Loucy (cell line): ENCODE measurements at regions not wholly inside any gene's neighbourhood (a gene's known extent, or its start where the extent isn't known, plus 50 kb on each side); places are given as distances from the start of the nearest gene placed in this dataset.
"Not testable (repeated sequence)": the region's sequence is repeated elsewhere in the genome, so short reads cannot be mapped to it uniquely, and the experiment has no call there.

ENCODE experiments used
- H2AFZ ChIP-seq: fragments of 200-600 bp; sonication (generic); 2 replicates; pipeline ENCODE4 v1.6.0; 2016; ENCODE audit warnings: antibody characterized with exemption, mild to moderate bottlenecking, low read length, moderate library complexity
- H3F3A ChIP-seq: fragments of 200-600 bp; 2 replicates; pipeline ENCODE4 v1.6.0; 2016; ENCODE audit warnings: antibody characterized with exemption, low read depth, mild to moderate bottlenecking
- H3K27me3 ChIP-seq: fragments of 200-600 bp; sonication (generic); 2 replicates; pipeline ENCODE4 v1.6.1; 2014; ENCODE audit warnings: low read length, mild to moderate bottlenecking; ENCODE audit not compliant: insufficient read depth, poor library complexity, severe bottlenecking
- H3K36me3 ChIP-seq: fragments of 200-600 bp; sonication (generic); 2 replicates; pipeline ENCODE4 v1.6.1; 2016; ENCODE audit warnings: low read length; ENCODE audit not compliant: insufficient read depth
- H3K4me1 ChIP-seq: fragments of 200-600 bp; sonication (generic); 2 replicates; pipeline ENCODE4 v1.5.1; 2014; ENCODE audit warnings: low read length, mild to moderate bottlenecking; ENCODE audit not compliant: insufficient read depth, poor library complexity, severe bottlenecking
- H3K4me2 ChIP-seq: fragments of 200-600 bp; sonication (generic); 2 replicates; pipeline ENCODE4 v1.6.0; 2014; ENCODE audit warnings: antibody characterized with exemption, low read length, low read depth, mild to moderate bottlenecking; ENCODE audit not compliant: poor library complexity, severe bottlenecking
- H3K4me3 ChIP-seq: fragments of 200-600 bp; sonication (generic); 2 replicates; pipeline ENCODE4 v1.5.1; 2014; ENCODE audit warnings: low read length, mild to moderate bottlenecking, mixed read lengths; ENCODE audit not compliant: poor library complexity, severe bottlenecking
- H3K79me2 ChIP-seq: fragments of 200-600 bp; sonication (generic); 2 replicates; pipeline ENCODE4 v1.6.1; 2014; ENCODE audit warnings: low read length; ENCODE audit not compliant: insufficient read depth
- H3K9ac ChIP-seq: fragments of 200-600 bp; sonication (generic); 2 replicates; pipeline ENCODE4 v1.6.0; 2014; ENCODE audit warnings: mild to moderate bottlenecking, low read depth, low read length, moderate library complexity; ENCODE audit not compliant: poor library complexity, severe bottlenecking
- H3K9me2 ChIP-seq: fragments of 200-600 bp; sonication (generic); replicated peaks from 2 replicates; pipeline ENCODE4 v1.6.1; 2016; ENCODE audit warnings: low read depth, low read length, mixed read lengths
- H3K9me3 ChIP-seq: fragments of 200-600 bp; sonication (generic); 2 replicates; pipeline ENCODE4 v1.6.1; 2014; ENCODE audit warnings: mild to moderate bottlenecking, antibody characterized with exemption, low read length, low read depth; ENCODE audit not compliant: insufficient read depth
- H4K20me1 ChIP-seq: fragments of 200-600 bp; sonication (generic); 2 replicates; pipeline ENCODE4 v1.6.0; 2014; ENCODE audit warnings: antibody characterized with exemption, low read length, mild to moderate bottlenecking; ENCODE audit not compliant: insufficient read depth, poor library complexity, severe bottlenecking

DNA sequence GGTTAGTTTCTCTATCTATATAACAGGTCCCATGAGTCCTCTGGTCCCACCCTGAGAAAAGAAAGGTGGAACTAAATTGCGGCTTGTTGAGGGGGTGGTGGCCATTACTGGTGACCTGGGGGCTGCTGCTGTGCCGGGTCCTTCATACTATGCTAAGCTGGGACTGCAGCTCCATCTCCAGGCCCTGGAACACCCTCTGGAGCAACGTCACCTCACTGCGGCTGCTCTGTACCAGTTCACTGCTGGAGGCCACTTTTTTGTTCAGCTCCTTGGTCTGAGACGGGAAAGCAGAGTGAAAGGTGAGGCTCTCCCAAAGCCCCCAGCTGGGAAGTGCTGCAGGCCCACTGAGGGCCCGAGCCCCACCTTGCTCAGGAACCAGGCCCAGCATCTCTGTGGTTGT, 140.7 kb downstream of the CCDC144A start:
- H4K20me1 ChIP-seq, H3K4me2 ChIP-seq, H3K9ac ChIP-seq, H3K9me3 ChIP-seq, H3K79me2 ChIP-seq, H3K9me2 ChIP-seq, H3K4me3 ChIP-seq, H3K27me3 ChIP-seq, H3F3A ChIP-seq, H3K36me3 ChIP-seq, H3K4me1 ChIP-seq, H2AFZ ChIP-seq: not testable (repeated sequence)

- not testable (repeated sequence) for H4K20me1 ChIP-seq, H2AFZ ChIP-seq, H3K9me2 ChIP-seq, H3K9ac ChIP-seq, H3K4me1 ChIP-seq, H3F3A ChIP-seq, H3K9me3 ChIP-seq, H3K27me3 ChIP-seq, H3K4me2 ChIP-seq, H3K4me3 ChIP-seq, H3K79me2 ChIP-seq, H3K36me3 ChIP-seq
Measured at GRCh38 chr17:16830219-16830618, 140.2 kb downstream of the CCDC144A start.
